ENCODE measurements at regions not wholly inside any gene's neighbourhood (a gene's known extent, or its start where the extent isn't known, plus 50 kb on each side); places are given as distances from the start of the nearest gene placed in this dataset.

DNA sequence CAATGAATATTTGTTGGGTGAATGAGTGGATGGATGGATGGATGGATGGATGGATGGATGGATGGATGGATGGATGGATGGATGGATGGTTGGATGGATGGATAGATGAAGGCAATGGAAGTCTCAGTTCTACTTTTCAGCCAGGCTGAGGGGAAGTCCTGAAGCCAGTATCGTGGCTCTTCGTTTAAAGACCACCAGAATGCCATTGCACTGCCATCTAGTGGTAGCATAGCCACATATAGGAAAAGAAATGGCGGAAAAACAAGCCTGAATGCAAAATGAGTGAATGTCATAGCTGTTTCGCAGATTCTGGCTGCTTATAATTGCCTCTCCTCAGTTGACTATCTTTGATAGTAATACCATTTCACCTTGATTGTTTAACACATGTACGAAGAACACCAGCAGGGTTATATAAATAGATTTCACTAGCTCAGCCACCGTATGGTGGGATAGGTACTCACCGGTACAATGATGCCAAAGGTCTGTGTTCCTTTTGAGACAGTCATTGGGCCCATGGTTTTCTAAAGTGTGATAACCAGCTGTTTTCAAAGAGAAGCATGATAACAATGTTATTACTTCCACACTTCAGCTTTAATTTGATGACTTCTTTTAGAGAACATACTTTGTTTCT is 62.3 kb upstream of the GREB1L start:
- Mint-ChIP-seq H3K27ac (no peak overlapping the region), H3K4me3 (no peak overlapping the region), H3K4me1 (no peaks in the 10 kb centered on the region), H3K9me3 (no peaks in the 10 kb centered on the region), H3K36me3 (ENCODE audit: insufficient read depth in 1 of 3, low read depth in 3 of 3) (no peaks in the 10 kb centered on the region), H3K27me3 (ENCODE audit: low read depth) (no peaks in the 10 kb centered on the region)
- no peak overlapping the region for H2BK20ac ChIP-seq (ENCODE audit: low read depth, low read length, poor library complexity, severe bottlenecking)
- H3K27ac ChIP-seq (ENCODE audit: insufficient read length, low read depth, low read length): no peak overlapping the region
- no peak overlapping the region for H4K5ac ChIP-seq (ENCODE audit: insufficient read length, low read depth, low read length)
- no peaks in the 10 kb centered on the region for H3K4me1 ChIP-seq (ENCODE audit: insufficient read depth, low read length)
- no peak overlapping the region for H2BK15ac ChIP-seq (ENCODE audit: low read depth, low read length)
- no peak overlapping the region for H2BK5ac ChIP-seq (ENCODE audit: insufficient read length, low read length)
- H3K4me2 ChIP-seq (ENCODE audit: insufficient read depth, insufficient read length, low read length): no peak overlapping the region
- no peak overlapping the region for H2BK12ac ChIP-seq (ENCODE audit: insufficient read length, low read depth, low read length)
- H3K23me2 ChIP-seq (ENCODE audit: insufficient read length, low read depth, low read length, poor library complexity, severe bottlenecking): no peaks in the 10 kb centered on the region
- TF ChIP-seq, protein P1, sequence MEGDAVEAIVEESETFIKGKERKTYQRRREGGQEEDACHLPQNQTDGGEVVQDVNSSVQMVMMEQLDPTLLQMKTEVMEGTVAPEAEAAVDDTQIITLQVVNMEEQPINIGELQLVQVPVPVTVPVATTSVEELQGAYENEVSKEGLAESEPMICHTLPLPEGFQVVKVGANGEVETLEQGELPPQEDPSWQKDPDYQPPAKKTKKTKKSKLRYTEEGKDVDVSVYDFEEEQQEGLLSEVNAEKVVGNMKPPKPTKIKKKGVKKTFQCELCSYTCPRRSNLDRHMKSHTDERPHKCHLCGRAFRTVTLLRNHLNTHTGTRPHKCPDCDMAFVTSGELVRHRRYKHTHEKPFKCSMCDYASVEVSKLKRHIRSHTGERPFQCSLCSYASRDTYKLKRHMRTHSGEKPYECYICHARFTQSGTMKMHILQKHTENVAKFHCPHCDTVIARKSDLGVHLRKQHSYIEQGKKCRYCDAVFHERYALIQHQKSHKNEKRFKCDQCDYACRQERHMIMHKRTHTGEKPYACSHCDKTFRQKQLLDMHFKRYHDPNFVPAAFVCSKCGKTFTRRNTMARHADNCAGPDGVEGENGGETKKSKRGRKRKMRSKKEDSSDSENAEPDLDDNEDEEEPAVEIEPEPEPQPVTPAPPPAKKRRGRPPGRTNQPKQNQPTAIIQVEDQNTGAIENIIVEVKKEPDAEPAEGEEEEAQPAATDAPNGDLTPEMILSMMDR (conservative IDR thresholded peaks at IDR 0.05): peak; percentile 80
- no peak overlapping the region for H3T11ph ChIP-seq (ENCODE audit: low read length)
- no peak overlapping the region for H4K8ac ChIP-seq (replicated peaks; ENCODE audit: insufficient read length, low read depth, low read length)
- WGBS (ENCODE audit: extremely low coverage, insufficient read length, low lambda C conversion rate): no CpG with 5 or more reads among the region's 7 CpGs
- H3K27me3 ChIP-seq (ENCODE audit: insufficient read depth, low read length): no peaks in the 10 kb centered on the region
- no peaks in the 10 kb centered on the region for H4K20me1 ChIP-seq (ENCODE audit: control insufficient read depth, insufficient read depth, insufficient read length)
- no peak overlapping the region for H2BK120ac ChIP-seq (ENCODE audit: low read depth, low read length, poor library complexity, severe bottlenecking)
- H3K9me3 ChIP-seq (ENCODE audit: control insufficient read depth, low read depth, low read length): no peaks in the 10 kb centered on the region
- H4K91ac ChIP-seq (ENCODE audit: insufficient read length, low read depth, low read length): no peak overlapping the region
- H3K14ac ChIP-seq (ENCODE audit: insufficient read depth, low read length): no peak overlapping the region
- H2AFZ ChIP-seq (ENCODE audit: low read length): no peak overlapping the region
- H3K23ac ChIP-seq (ENCODE audit: insufficient read length, low read depth, low read length): no peak overlapping the region
- no peak overlapping the region for H3K18ac ChIP-seq (ENCODE audit: insufficient read length, low read depth, low read length)
- H3K9ac ChIP-seq (ENCODE audit: extremely low read depth, insufficient read length, low read length): no peak overlapping the region
- no peak overlapping the region for H3K4ac ChIP-seq (ENCODE audit: low read depth, low read length)
- H2AK5ac ChIP-seq (ENCODE audit: insufficient read length, low read length): no peak overlapping the region
- no peaks in the 10 kb centered on the region for H3K79me1 ChIP-seq (ENCODE audit: insufficient read depth, low read depth, low read length, poor library complexity, severe bottlenecking)
- no peaks in the 10 kb centered on the region for H3K79me2 ChIP-seq (ENCODE audit: insufficient read depth, low read length)
- peak; percentile 57 for DNase-seq
- H3K56ac ChIP-seq (ENCODE audit: insufficient read length, low read depth, low read length): no peak overlapping the region

Data from H9 (cell line).